ENCODE measurements at regions not wholly inside any gene's neighbourhood (a gene's known extent, or its start where the extent isn't known, plus 50 kb on each side); places are given as distances from the start of the nearest gene placed in this dataset.

DNA sequence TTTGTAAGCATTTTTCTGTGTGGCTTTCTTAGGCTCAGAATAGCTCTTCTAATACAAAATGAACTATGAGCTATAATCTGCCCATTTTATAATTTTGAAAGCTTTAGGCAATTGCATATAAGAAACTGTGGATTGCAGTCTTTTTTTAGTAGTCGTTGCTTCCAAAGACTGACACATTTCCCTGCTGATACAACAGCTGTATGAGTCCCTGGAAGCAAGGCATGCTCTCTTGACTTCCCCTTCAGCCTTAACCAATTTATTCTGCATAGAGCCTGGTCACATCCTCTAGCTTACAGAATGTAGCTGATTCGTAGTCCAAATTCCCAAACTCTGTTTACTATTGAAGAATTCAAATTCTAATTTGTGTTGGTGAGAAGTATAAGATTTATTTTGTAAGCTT is 155.3 kb upstream of the EYA4 start:
- TF ChIP-seq CTCF (IDR thresholded peaks at IDR 0.05; ENCODE audit: low read depth, low read length) (no peak), EZH2phosphoT487 (IDR thresholded peaks at IDR 0.05; ENCODE audit: low read depth) (no peak)
